HEK293 (cell line): ENCODE measurements at regions not wholly inside any gene's neighbourhood (a gene's known extent, or its start where the extent isn't known, plus 50 kb on each side); places are given as distances from the start of the nearest gene placed in this dataset.

Experiments used
- EGR2 ChIP-seq: fragments of 450-650 bp; formaldehyde crosslinking; IDR thresholded peaks from 2 replicates; pipeline ENCODE4 v1.5.1; 2016; ENCODE audit warnings: low read depth, missing biosample characterization, missing genetic modification characterization
- GFI1B ChIP-seq: fragments of 450-650 bp; formaldehyde crosslinking; IDR thresholded peaks from 2 replicates; pipeline ENCODE4 v1.5.1; 2016; ENCODE audit warnings: missing biosample characterization, missing genetic modification characterization
- GLI4 ChIP-seq: fragments of 450-650 bp; formaldehyde crosslinking; IDR thresholded peaks from 2 replicates; pipeline ENCODE4 v1.5.1; 2016; ENCODE audit warnings: missing biosample characterization, missing genetic modification characterization
- HOXD13 ChIP-seq: sonication (generic); formaldehyde crosslinking; IDR thresholded peaks from 2 replicates; pipeline ENCODE4 v1.8.0; 2022; ENCODE audit warnings: missing genetic modification reagents, borderline replicate concordance
- KLF16 ChIP-seq: fragments of 450-650 bp; formaldehyde crosslinking; IDR thresholded peaks from 2 replicates; pipeline ENCODE4 v1.5.1; 2017; ENCODE audit warnings: missing biosample characterization, missing genetic modification characterization
- MEIS1 ChIP-seq: sonication (generic); formaldehyde crosslinking; IDR thresholded peaks from 2 replicates; pipeline ENCODE4 v1.8.1; 2022; ENCODE audit warnings: missing genetic modification reagents, mild to moderate bottlenecking, borderline replicate concordance
- MZF1 ChIP-seq: fragments of 450-650 bp; formaldehyde crosslinking; IDR thresholded peaks from 2 replicates; pipeline ENCODE4 v1.5.1; 2017; ENCODE audit warnings: missing biosample characterization, missing genetic modification characterization, borderline replicate concordance
- OVOL3 ChIP-seq: fragments of 450-650 bp; formaldehyde crosslinking; IDR thresholded peaks from 2 replicates; pipeline ENCODE4 v1.5.1; 2016; ENCODE audit warnings: missing biosample characterization, missing genetic modification characterization
- TCF7L2 ChIP-seq: IDR thresholded peaks from 2 replicates; pipeline ENCODE4 v1.6.1; 2011; ENCODE audit warnings: low read depth, mild to moderate bottlenecking, inconsistent platforms, low read length, moderate library complexity, borderline replicate concordance
- ZBTB10 ChIP-seq: fragments of 450-650 bp; formaldehyde crosslinking; IDR thresholded peaks from 2 replicates; pipeline ENCODE4 v1.5.1; 2016; ENCODE audit warnings: missing biosample characterization, missing genetic modification characterization
- ZBTB21 ChIP-seq: fragments of 450-650 bp; formaldehyde crosslinking; IDR thresholded peaks from 2 replicates; pipeline ENCODE4 v1.5.1; 2017; ENCODE audit warnings: missing biosample characterization, missing genetic modification characterization
- ZBTB48 ChIP-seq: fragments of 450-650 bp; formaldehyde crosslinking; IDR thresholded peaks from 2 replicates; pipeline ENCODE4 v1.5.1; 2016; ENCODE audit warnings: missing biosample characterization, missing genetic modification characterization
- ZNF138 ChIP-seq: fragments of 450-650 bp; formaldehyde crosslinking; IDR thresholded peaks from 2 replicates; pipeline ENCODE4 v1.5.1; 2016; ENCODE audit warnings: missing biosample characterization, missing genetic modification characterization, borderline replicate concordance
- ZNF362 ChIP-seq: fragments of 450-650 bp; formaldehyde crosslinking; IDR thresholded peaks from 2 replicates; pipeline ENCODE4 v1.5.1; 2016; ENCODE audit warnings: missing biosample characterization, missing genetic modification characterization
- ZNF37A ChIP-seq: fragments of 450-650 bp; IDR thresholded peaks from 2 replicates; pipeline ENCODE4 v1.5.1; 2018; ENCODE audit warnings: missing biosample characterization, missing genetic modification characterization
- ZNF391 ChIP-seq: fragments of 450-650 bp; formaldehyde crosslinking; IDR thresholded peaks from 2 replicates; pipeline ENCODE4 v1.5.1; 2016; ENCODE audit warnings: low read depth, missing biosample characterization, missing genetic modification characterization, borderline replicate concordance
- ZNF416 ChIP-seq: fragments of 450-650 bp; formaldehyde crosslinking; IDR thresholded peaks from 2 replicates; pipeline ENCODE4 v1.5.1; 2016; ENCODE audit warnings: missing biosample characterization, missing genetic modification characterization
- ZNF426 ChIP-seq: fragments of 450-650 bp; formaldehyde crosslinking; IDR thresholded peaks from 2 replicates; pipeline ENCODE4 v1.5.1; 2017; ENCODE audit warnings: missing biosample characterization, missing genetic modification characterization, mild to moderate bottlenecking, inconsistent platforms, moderate library complexity
- ZNF510 ChIP-seq: fragments of 450-650 bp; formaldehyde crosslinking; IDR thresholded peaks from 2 replicates; pipeline ENCODE4 v1.5.1; 2018; ENCODE audit warnings: mild to moderate bottlenecking, missing genetic modification characterization, missing biosample characterization; ENCODE audit not compliant: insufficient replicate concordance
- ZNF658 ChIP-seq: fragments of 450-650 bp; formaldehyde crosslinking; IDR thresholded peaks from 2 replicates; pipeline ENCODE4; 2016; ENCODE audit warnings: missing biosample characterization, missing genetic modification characterization
- ZNF76 ChIP-seq: fragments of 450-650 bp; formaldehyde crosslinking; IDR thresholded peaks from 2 replicates; pipeline ENCODE4; 2016; ENCODE audit warnings: low read depth, missing biosample characterization, missing genetic modification characterization, borderline replicate concordance
- ZNF785 ChIP-seq: fragments of 450-650 bp; formaldehyde crosslinking; IDR thresholded peaks from 2 replicates; pipeline ENCODE4 v1.5.1; 2016; ENCODE audit warnings: missing biosample characterization, missing genetic modification characterization
- ZXDB ChIP-seq: fragments of 450-650 bp; formaldehyde crosslinking; IDR thresholded peaks from 2 replicates; pipeline ENCODE4 v1.5.1; 2016; ENCODE audit warnings: missing biosample characterization, missing genetic modification characterization
- TF ChIP-seq, protein P1 (sequence below): fragments of 450-650 bp; formaldehyde crosslinking; optimal IDR thresholded peaks from 2 replicates; pipeline ENCODE3; 2016; ENCODE audit warnings: missing biosample characterization, mild to moderate bottlenecking, missing genetic modification characterization
- TF ChIP-seq, protein P2 (sequence below): fragments of 450-650 bp; formaldehyde crosslinking; IDR thresholded peaks from 2 replicates; pipeline ENCODE4 v1.5.1; 2016; ENCODE audit warnings: missing biosample characterization, missing genetic modification characterization

- no peak for TF ChIP-seq MEIS1 (CRISPR knock-in tag)
- TF ChIP-seq ZNF37A (tag by site-specific recombination): no peak
- TF ChIP-seq TCF7L2: no peak
- TF ChIP-seq ZNF785 (tag by site-specific recombination): 0 out of 2 replicates have a peak, but pooled peaks have one; percentile 10
- no peak for TF ChIP-seq ZNF76 (tag by site-specific recombination)
- TF ChIP-seq ZNF510 (tag by site-specific recombination): no peak
- TF ChIP-seq, protein P1, sequence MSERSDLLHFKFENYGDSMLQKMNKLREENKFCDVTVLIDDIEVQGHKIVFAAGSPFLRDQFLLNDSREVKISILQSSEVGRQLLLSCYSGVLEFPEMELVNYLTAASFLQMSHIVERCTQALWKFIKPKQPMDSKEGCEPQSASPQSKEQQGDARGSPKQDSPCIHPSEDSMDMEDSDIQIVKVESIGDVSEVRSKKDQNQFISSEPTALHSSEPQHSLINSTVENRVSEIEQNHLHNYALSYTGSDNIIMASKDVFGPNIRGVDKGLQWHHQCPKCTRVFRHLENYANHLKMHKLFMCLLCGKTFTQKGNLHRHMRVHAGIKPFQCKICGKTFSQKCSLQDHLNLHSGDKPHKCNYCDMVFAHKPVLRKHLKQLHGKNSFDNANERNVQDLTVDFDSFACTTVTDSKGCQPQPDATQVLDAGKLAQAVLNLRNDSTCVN (tag by site-specific recombination): peak; percentile 13
- TF ChIP-seq ZNF416: no peak
- TF ChIP-seq MZF1 (tag by site-specific recombination): no peak
- TF ChIP-seq GLI4 (tag by site-specific recombination): no peak
- TF ChIP-seq EGR2 (tag by site-specific recombination): peak; percentile 76
- TF ChIP-seq ZBTB48 (tag by site-specific recombination): no peak
- TF ChIP-seq OVOL3: no peak
- TF ChIP-seq ZNF362 (tag by site-specific recombination): no peak
- no peak for TF ChIP-seq ZXDB (tag by site-specific recombination)
- no peak for TF ChIP-seq KLF16 (tag by site-specific recombination)
- TF ChIP-seq ZNF391 (tag by site-specific recombination): no peak
- TF ChIP-seq ZNF138 (tag by site-specific recombination): no peak
- 0 out of 2 replicates have a peak, but pooled peaks have one; percentile 38 for TF ChIP-seq HOXD13 (CRISPR knock-in tag)
- peak; percentile 40; the same call in 1 of the 2 replicates for TF ChIP-seq ZBTB10
- TF ChIP-seq ZNF426 (tag by site-specific recombination): no peak
- no peak for TF ChIP-seq GFI1B (tag by site-specific recombination)
- TF ChIP-seq ZNF658: no peak
- TF ChIP-seq ZBTB21 (tag by site-specific recombination): no peak
- TF ChIP-seq, protein P2, sequence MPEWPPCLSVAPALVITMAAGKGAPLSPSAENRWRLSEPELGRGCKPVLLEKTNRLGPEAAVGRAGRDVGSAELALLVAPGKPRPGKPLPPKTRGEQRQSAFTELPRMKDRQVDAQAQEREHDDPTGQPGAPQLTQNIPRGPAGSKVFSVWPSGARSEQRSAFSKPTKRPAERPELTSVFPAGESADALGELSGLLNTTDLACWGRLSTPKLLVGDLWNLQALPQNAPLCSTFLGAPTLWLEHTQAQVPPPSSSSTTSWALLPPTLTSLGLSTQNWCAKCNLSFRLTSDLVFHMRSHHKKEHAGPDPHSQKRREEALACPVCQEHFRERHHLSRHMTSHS (tag by site-specific recombination): no peak
These were observed 138.3 kb downstream of the OLFM1 start (continued) for GRCh38 chr9:135225619-135226228.
